Endothelial cell of umbilical vein (primary cell): ENCODE measurements at regions not wholly inside any gene's neighbourhood (a gene's known extent, or its start where the extent isn't known, plus 50 kb on each side); places are given as distances from the start of the nearest gene placed in this dataset.

Source experiments
- BruUV-seq: library from RNA; stranded (reverse); fragments of 400-500 nt; replicated peaks from 2 replicates; lab custom pipeline; 2021; lab: Mats Ljungman, UMichigan
- CTCF ChIA-PET: fragments of 300-600, 350-600 bp; sonication (Branson Sonifier 250); formaldehyde crosslinking; loops from one replicate; lab custom pipeline; 2021; ENCODE audit warnings: antibody characterized with exemption, inconsistent platforms; lab: Charles Lee
- POLR2A ChIA-PET: fragments of 300-600, 350-600 bp; sonication (Branson Sonifier 250); formaldehyde crosslinking; loops from one replicate; lab custom pipeline; 2021; ENCODE audit warnings: antibody characterized with exemption, inconsistent platforms; lab: Charles Lee
- DNase-seq: peaks from one replicate; pipeline ENCODE4 v3.0.0-alpha.2; 2011; ENCODE audit warnings: low read depth, low spot score
- FAIRE-seq: peaks from 2 replicates; lab custom pipeline; 2011; peaks lifted over from hg19 to GRCh38; lab: Jason Lieb, UNC
- H2AFZ ChIP-seq: 2 replicates; pipeline ENCODE4 v1.6.0; 2012; ENCODE audit warnings: low read depth, low read length, control low read depth, inconsistent platforms
- H3K27ac ChIP-seq: 2 replicates; pipeline ENCODE4 v1.5.1; 2011; ENCODE audit warnings: low read depth, mild to moderate bottlenecking, control low read depth, low read length, moderate library complexity; ENCODE audit not compliant: insufficient read depth
- H3K27me3 ChIP-seq, 2 experiments: 2 replicates each; pipeline versions ENCODE4 v1.6.0 to v1.6.1; 2011; ENCODE audit warnings: low read length in 2 of 2, mixed read lengths in 1 of 2; ENCODE audit not compliant: control insufficient read depth in 2 of 2, insufficient read depth in 2 of 2
- H3K36me3 ChIP-seq, 2 experiments: 2 replicates in 1 of 2; 3 replicates in 1 of 2; pipeline ENCODE4 v1.5.1; 2011; ENCODE audit warnings: low read length in 2 of 2, mild to moderate bottlenecking in 1 of 2, moderate library complexity in 1 of 2; ENCODE audit not compliant: control insufficient read depth in 2 of 2, insufficient read depth in 2 of 2; ENCODE audit errors: extremely low read depth in 1 of 2
- H3K4me1 ChIP-seq: 3 replicates; pipeline ENCODE4 v1.5.1; 2011; ENCODE audit warnings: mild to moderate bottlenecking, low read length; ENCODE audit not compliant: control insufficient read depth, insufficient read depth; ENCODE audit errors: extremely low read depth
- H3K4me2 ChIP-seq: 2 replicates; pipeline ENCODE4 v1.6.1; 2011; ENCODE audit warnings: low read length, control low read depth, mixed read lengths; ENCODE audit not compliant: insufficient read depth
- H3K4me3 ChIP-seq, 3 experiments: fragments of 200-600 bp in 1 of 3; sonication (generic), shearing (Covaris generic) in 1 of 3; replicated peaks in 1 of 3; 2 replicates each; pipeline ENCODE4 v1.5.1; 2011 to 2016; ENCODE audit warnings: control low read depth in 3 of 3, low read length in 3 of 3, mild to moderate bottlenecking in 2 of 3, inconsistent platforms in 1 of 3, low read depth in 1 of 3, moderate library complexity in 1 of 3; ENCODE audit not compliant: insufficient read depth in 1 of 3
- H3K79me2 ChIP-seq: 2 replicates; pipeline ENCODE4 v1.6.0; 2012; ENCODE audit warnings: low read length, inconsistent platforms; ENCODE audit not compliant: control insufficient read depth, insufficient read depth
- H3K9ac ChIP-seq: replicated peaks from 2 replicates; pipeline ENCODE3; 2011; ENCODE audit warnings: low read length, control low read depth; ENCODE audit not compliant: insufficient read depth; ENCODE audit errors: extremely low read depth
- H3K9me1 ChIP-seq: replicated peaks from 3 replicates; pipeline ENCODE4 v1.6.0; 2011; ENCODE audit warnings: mild to moderate bottlenecking, low read length; ENCODE audit not compliant: control insufficient read depth, insufficient read depth; ENCODE audit errors: extremely low read depth
- H3K9me3 ChIP-seq: replicated peaks from 2 replicates; pipeline ENCODE4 v1.5.1; 2012; ENCODE audit warnings: low read length, inconsistent platforms; ENCODE audit not compliant: control insufficient read depth, insufficient read depth
- H4K20me1 ChIP-seq: replicated peaks from 2 replicates; pipeline ENCODE3; 2011; ENCODE audit warnings: mild to moderate bottlenecking, low read length; ENCODE audit not compliant: control insufficient read depth, insufficient read depth; ENCODE audit errors: extremely low read depth
- CTCF ChIP-seq, 2 donors: IDR thresholded peaks; 1 replicate in 1 of 2; 2 replicates in 1 of 2; pipeline ENCODE4 v1.5.1; 2011; ENCODE audit warnings: low read length in 2 of 2, mild to moderate bottlenecking in 2 of 2, moderate library complexity in 2 of 2, control low read depth in 1 of 2, inconsistent platforms in 1 of 2, low read depth in 1 of 2; ENCODE audit not compliant: insufficient read depth in 1 of 2; ENCODE audit errors: extremely low read depth in 1 of 2
- EZH2 ChIP-seq: IDR thresholded peaks from 2 replicates; pipeline ENCODE4 v1.6.1; 2012; ENCODE audit warnings: borderline replicate concordance, low read depth, mild to moderate bottlenecking, moderate library complexity, low read length, inconsistent platforms; ENCODE audit not compliant: severe bottlenecking
- FOS ChIP-seq: IDR thresholded peaks from 2 replicates; pipeline ENCODE4 v1.6.1; 2011; ENCODE audit warnings: mild to moderate bottlenecking, low read length, moderate library complexity, borderline replicate concordance; ENCODE audit not compliant: insufficient read depth
- GATA2 ChIP-seq: IDR thresholded peaks from 2 replicates; pipeline ENCODE4 v1.7.0; 2011; ENCODE audit warnings: low read depth, mild to moderate bottlenecking, moderate library complexity, mixed read lengths, low read length; ENCODE audit not compliant: insufficient read length, insufficient read depth
- JUN ChIP-seq: IDR thresholded peaks from 2 replicates; pipeline ENCODE4 v1.6.1; 2011; ENCODE audit warnings: borderline replicate concordance, low read depth; ENCODE audit not compliant: insufficient read length, insufficient read depth
- MAX ChIP-seq: IDR thresholded peaks from 2 replicates; pipeline ENCODE4 v1.6.1; 2011; ENCODE audit not compliant: insufficient read depth, insufficient read length
- MYC ChIP-seq: IDR thresholded peaks from one replicate; pipeline ENCODE4 v1.6.1; 2011; ENCODE audit warnings: mild to moderate bottlenecking, low read depth, low read length
- POLR2A ChIP-seq: IDR thresholded peaks from 2 replicates; pipeline ENCODE4 v1.6.1; 2012; ENCODE audit warnings: low read depth, mild to moderate bottlenecking, control low read depth, low read length
- POLR2AphosphoS5 ChIP-seq: IDR thresholded peaks from 2 replicates; pipeline ENCODE4 v1.6.1; 2012; ENCODE audit warnings: low read depth, mild to moderate bottlenecking, control low read depth, low read length, moderate library complexity; ENCODE audit not compliant: insufficient read depth
- dilution Hi-C: fragments of 300-500 bp; cut with MboI; formaldehyde crosslinking; loops from one replicate; pipeline ENCODE4 v1.15.0; 2019; ENCODE audit warnings: low sequenced_read_pairs; ENCODE audit not compliant: extremely low pct_ligation_motif_present
- intact Hi-C: fragments of 100-400 bp; cut with micrococcal nuclease; formaldehyde crosslinking; loops from one replicate; pipeline ENCODE4 v1.10.0; 2022

- TF ChIP-seq FOS (no peak), JUN (no peak), CTCF (IDR thresholded peaks at IDR 0.05; ENCODE audit: extremely low read depth in 1 of 2, insufficient read depth in 1 of 2, low read depth in 1 of 2, low read length in 2 of 2) (no peak), MAX (no peak), MYC (no peak), POLR2A (no peak), EZH2 (no peak), POLR2AphosphoS5 (no peak), GATA2 (no peak)
- DNase-seq = no peak
- Histone ChIP-seq H2AFZ (no peak overlapping the region), H3K36me3 (no peaks in the 10 kb centered on the region), H3K4me1 (no peaks in the 10 kb centered on the region), H4K20me1 (no peaks in the 10 kb centered on the region), H3K27me3 (no peaks in the 10 kb centered on the region), H3K27ac (no peak overlapping the region), H3K9me3 (no peaks in the 10 kb centered on the region), H3K4me3 (no peak overlapping the region), H3K9ac (no peak overlapping the region), H3K79me2 (no peaks in the 10 kb centered on the region), H3K9me1 (no peaks in the 10 kb centered on the region), H3K4me2 (no peak overlapping the region)
- ChIA-PET POLR2A (no interaction called here), CTCF (no interaction called here)
- no TSS peak for BruUV-seq
- intact Hi-C loops = no loop called here
- no peak for FAIRE-seq
- dilution Hi-C loops = no loop called here
Observed at GRCh38 chr15:70303981-70304380, 206.3 kb upstream of the TLE3 start.
